ENCODE measurements at regions not wholly inside any gene's neighbourhood (a gene's known extent, or its start where the extent isn't known, plus 50 kb on each side); places are given as distances from the start of the nearest gene placed in this dataset.

DNA sequence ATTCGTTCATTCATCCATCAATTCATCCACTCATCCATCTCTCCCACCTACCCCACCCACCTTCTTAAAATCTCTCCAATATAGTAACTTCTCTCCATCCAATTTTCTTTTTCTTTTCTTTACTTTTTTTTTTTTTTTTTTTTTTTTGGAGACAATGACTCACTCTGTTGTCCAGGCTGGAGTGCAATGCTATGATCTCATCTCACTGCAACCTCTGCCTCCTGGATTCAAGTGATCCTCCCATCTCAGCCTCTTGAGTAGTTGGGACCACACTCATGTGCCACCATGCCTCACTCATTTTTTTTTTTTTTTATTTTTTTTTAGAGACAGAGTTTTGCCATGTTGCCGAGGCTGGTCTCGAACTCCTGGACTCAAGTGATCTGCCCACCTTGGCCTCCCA lies 118.4 kb downstream of the SUDS3 start:
- 66 to 84% methylated on average over 3 of the region's 3 CpGs for WGBS, 2 donors (ENCODE audit: low coverage in 1 of 2)
- in situ Hi-C loops (cut with MboI; ENCODE audit: low pct_ligation_motif_present in 1 of 4, low pct_unique_long_range_greater_than_20kb in 1 of 4, low sequenced_read_pairs in 3 of 4): no loop called here

DNA sequence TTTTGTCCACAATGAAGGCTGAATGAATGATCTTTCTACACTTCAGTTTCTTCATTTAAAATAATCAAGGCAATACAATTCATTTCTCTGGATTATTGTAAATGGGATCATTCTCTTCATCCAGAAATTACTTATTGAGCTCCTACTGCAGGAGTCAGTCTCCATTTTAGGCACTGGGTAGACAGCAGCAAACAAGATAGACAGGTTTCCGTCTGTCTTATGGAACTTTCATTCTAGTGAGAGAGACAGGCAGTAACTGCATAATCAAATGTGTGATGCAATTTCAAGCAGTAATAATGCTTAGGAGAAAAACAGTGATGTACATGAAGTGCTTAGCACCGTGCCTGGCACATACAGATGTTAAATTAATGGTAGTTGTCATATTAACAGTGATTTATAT lies 118.9 kb downstream of the SUDS3 start:
- Histone ChIP-seq H3K27ac (no peak overlapping the region), H3K27me3 (no peaks in the 10 kb centered on the region), H3K4me3 (no peak overlapping the region), H3K9me3 (no peaks in the 10 kb centered on the region), H3K4me1 (no peaks in the 10 kb centered on the region), H3K36me3 (no peaks in the 10 kb centered on the region)
- no peak for TF ChIP-seq CTCF (IDR thresholded peaks at IDR 0.05)
- no peak for TF ChIP-seq EP300 (IDR thresholded peaks at IDR 0.05; ENCODE audit: low read depth)
- intact Hi-C loops (cut with DNase I; ENCODE audit: low total_unique reads) (no loop called here), in situ Hi-C loops (cut with MboI; ENCODE audit: low pct_ligation_motif_present in 1 of 4, low pct_unique_long_range_greater_than_20kb in 1 of 4, low sequenced_read_pairs in 3 of 4) (no loop called here)
- no peak for DNase-seq
- WGBS, 2 donors (ENCODE audit: low coverage in 1 of 2): 33 to 41% methylated on average over 2 of the region's 2 CpGs

More for the DNA sequence above, 118.4 kb downstream of the SUDS3 start:
- no peaks in the 10 kb centered on the region for H3K27me3 ChIP-seq
- H3K27ac ChIP-seq: no peak overlapping the region
- H3K4me3 ChIP-seq: no peak overlapping the region
- no peak for DNase-seq
- H3K9me3 ChIP-seq: no peaks in the 10 kb centered on the region
- no peaks in the 10 kb centered on the region for H3K4me1 ChIP-seq
- no peaks in the 10 kb centered on the region for H3K36me3 ChIP-seq
- intact Hi-C loops (cut with DNase I; ENCODE audit: low total_unique reads): no loop called here
- no peak for TF ChIP-seq POLR2A (IDR thresholded peaks at IDR 0.05)
- no peak for TF ChIP-seq CTCF (IDR thresholded peaks at IDR 0.05)
- TF ChIP-seq POLR2AphosphoS5 (IDR thresholded peaks at IDR 0.05): no peak
- TF ChIP-seq EP300 (IDR thresholded peaks at IDR 0.05; ENCODE audit: low read depth): no peak

DNA sequence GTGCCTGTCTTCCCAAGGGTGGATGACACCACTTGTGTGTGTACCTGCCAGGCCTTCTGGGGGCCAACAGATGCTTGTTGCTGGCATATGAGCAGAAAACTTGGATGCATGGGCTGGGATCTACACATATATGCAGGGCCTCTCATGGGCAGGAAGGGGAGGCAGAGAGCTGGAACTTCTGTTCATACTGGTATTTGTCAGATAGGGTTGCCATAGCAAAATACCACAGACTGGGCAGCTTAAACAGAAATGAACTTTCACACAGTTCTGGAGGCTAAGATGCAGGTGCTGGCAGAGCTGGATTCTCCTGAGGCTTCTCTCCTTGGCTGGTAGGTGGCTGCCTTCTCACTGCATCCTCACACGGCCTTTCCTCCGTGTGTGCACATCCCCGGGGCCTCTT lies 121.8 kb downstream of the SUDS3 start:
- Histone ChIP-seq H3K27me3 (no peaks in the 10 kb centered on the region), H3K4me1 (no peaks in the 10 kb centered on the region), H3K4me3 (no peak overlapping the region), H3K36me3 (no peaks in the 10 kb centered on the region), H3K27ac (no peak overlapping the region), H3K9me3 (no peaks in the 10 kb centered on the region)
- no peak for TF ChIP-seq POLR2A (IDR thresholded peaks at IDR 0.05)
- no peak for TF ChIP-seq POLR2AphosphoS5 (IDR thresholded peaks at IDR 0.05)
- no peak for TF ChIP-seq CTCF (IDR thresholded peaks at IDR 0.05)
- no peak for TF ChIP-seq EP300 (IDR thresholded peaks at IDR 0.05; ENCODE audit: low read depth)
- WGBS, 2 donors (ENCODE audit: low coverage in 1 of 2): 78% methylated on average over 3 of the region's 3 CpGs; no CpG with 5 or more reads in 1 of the 2 donors
- DNase-seq: no peak
- intact Hi-C loops (cut with DNase I; ENCODE audit: low total_unique reads) (no loop called here), in situ Hi-C loops (cut with MboI; ENCODE audit: low pct_ligation_motif_present in 1 of 4, low pct_unique_long_range_greater_than_20kb in 1 of 4, low sequenced_read_pairs in 3 of 4) (no loop called here)

- no peak for TF ChIP-seq EP300 (IDR thresholded peaks at IDR 0.05; ENCODE audit: low read depth)
Observed at GRCh38 chr12:118500299-118500698, 123.9 kb downstream of the SUDS3 start.

DNA sequence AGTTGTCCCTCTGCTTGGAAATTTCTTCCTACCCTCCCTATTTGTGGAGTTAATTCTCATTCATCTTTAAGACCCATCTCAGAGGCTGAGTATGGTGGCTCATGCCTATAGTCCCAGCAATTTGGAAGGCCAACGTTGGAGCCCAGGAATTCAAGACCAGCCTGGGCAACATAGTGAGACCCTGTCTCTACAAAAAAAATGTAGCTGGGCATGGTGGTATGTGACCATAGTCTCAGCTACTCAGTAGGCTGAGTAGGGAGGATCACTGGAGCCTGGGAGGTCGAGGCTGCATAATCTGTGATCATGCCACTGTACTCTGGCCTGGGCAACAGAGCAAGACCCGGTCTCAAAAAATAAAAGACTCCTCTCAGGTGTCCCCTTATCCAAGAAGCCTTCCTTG lies 125.1 kb downstream of the SUDS3 start:
- Histone ChIP-seq H3K4me3 (no peak overlapping the region), H3K27me3 (no peaks in the 10 kb centered on the region), H3K4me1 (no peaks in the 10 kb centered on the region), H3K36me3 (no peaks in the 10 kb centered on the region), H3K9me3 (no peaks in the 10 kb centered on the region), H3K27ac (no peak overlapping the region)
- intact Hi-C loops (cut with DNase I; ENCODE audit: low total_unique reads): no loop called here
- in situ Hi-C loops (cut with MboI; ENCODE audit: low pct_ligation_motif_present in 1 of 4, low pct_unique_long_range_greater_than_20kb in 1 of 4, low sequenced_read_pairs in 3 of 4): no loop called here
- TF ChIP-seq POLR2AphosphoS5 (IDR thresholded peaks at IDR 0.05) (no peak), CTCF (IDR thresholded peaks at IDR 0.05) (no peak), POLR2A (IDR thresholded peaks at IDR 0.05) (no peak), EP300 (IDR thresholded peaks at IDR 0.05; ENCODE audit: low read depth) (no peak)
- DNase-seq: no peak
- WGBS, 2 donors (ENCODE audit: low coverage in 1 of 2): 55 to 83% methylated on average over 1 to 3 of the region's 3 CpGs

More at GRCh38 chr12:118500299-118500698, 123.9 kb downstream of the SUDS3 start:
- Histone ChIP-seq H3K27me3 (no peaks in the 10 kb centered on the region), H3K4me1 (no peaks in the 10 kb centered on the region), H3K27ac (no peak overlapping the region), H3K4me3 (no peak overlapping the region), H3K9me3 (no peaks in the 10 kb centered on the region), H3K36me3 (no peaks in the 10 kb centered on the region)
- DNase-seq: no peak
- intact Hi-C loops (cut with DNase I; ENCODE audit: low total_unique reads): no loop called here
- in situ Hi-C loops (cut with MboI; ENCODE audit: low pct_ligation_motif_present in 1 of 4, low pct_unique_long_range_greater_than_20kb in 1 of 4, low sequenced_read_pairs in 3 of 4): no loop called here
- WGBS, 2 donors (ENCODE audit: low coverage in 1 of 2): 60 to 80% methylated on average over 5 to 7 of the region's 7 CpGs
